ENCODE measurements at regions not wholly inside any gene's neighbourhood (a gene's known extent, or its start where the extent isn't known, plus 50 kb on each side); places are given as distances from the start of the nearest gene placed in this dataset.

- TF ChIP-seq EZH2 (optimal IDR thresholded peaks at IDR 0.05; ENCODE audit: low read depth, low read length) (no peak), EZH2phosphoT487 (IDR thresholded peaks at IDR 0.05; ENCODE audit: low read length) (no peak)
- TF ChIP-seq, protein P1, sequence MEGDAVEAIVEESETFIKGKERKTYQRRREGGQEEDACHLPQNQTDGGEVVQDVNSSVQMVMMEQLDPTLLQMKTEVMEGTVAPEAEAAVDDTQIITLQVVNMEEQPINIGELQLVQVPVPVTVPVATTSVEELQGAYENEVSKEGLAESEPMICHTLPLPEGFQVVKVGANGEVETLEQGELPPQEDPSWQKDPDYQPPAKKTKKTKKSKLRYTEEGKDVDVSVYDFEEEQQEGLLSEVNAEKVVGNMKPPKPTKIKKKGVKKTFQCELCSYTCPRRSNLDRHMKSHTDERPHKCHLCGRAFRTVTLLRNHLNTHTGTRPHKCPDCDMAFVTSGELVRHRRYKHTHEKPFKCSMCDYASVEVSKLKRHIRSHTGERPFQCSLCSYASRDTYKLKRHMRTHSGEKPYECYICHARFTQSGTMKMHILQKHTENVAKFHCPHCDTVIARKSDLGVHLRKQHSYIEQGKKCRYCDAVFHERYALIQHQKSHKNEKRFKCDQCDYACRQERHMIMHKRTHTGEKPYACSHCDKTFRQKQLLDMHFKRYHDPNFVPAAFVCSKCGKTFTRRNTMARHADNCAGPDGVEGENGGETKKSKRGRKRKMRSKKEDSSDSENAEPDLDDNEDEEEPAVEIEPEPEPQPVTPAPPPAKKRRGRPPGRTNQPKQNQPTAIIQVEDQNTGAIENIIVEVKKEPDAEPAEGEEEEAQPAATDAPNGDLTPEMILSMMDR (IDR thresholded peaks at IDR 0.05; ENCODE audit: low read length), result no peak
These were observed 139.3 kb downstream of the RFPL4B start for GRCh38 chr6:112486454-112486853.

All from MM.1S (cell line).